GM12891 (cell line): ENCODE measurements at regions not wholly inside any gene's neighbourhood (a gene's known extent, or its start where the extent isn't known, plus 50 kb on each side); places are given as distances from the start of the nearest gene placed in this dataset.

ENCODE experiments used
- POLR2A ChIP-seq: IDR thresholded peaks from 2 replicates; pipeline ENCODE4 v1.6.1; 2011; ENCODE audit warnings: low read depth, low read length, control low read depth
- POLR2AphosphoS5 ChIP-seq: IDR thresholded peaks from 2 replicates; pipeline ENCODE4 v1.6.1; 2011; ENCODE audit warnings: low read depth, low read length, control low read depth
- TAF1 ChIP-seq: IDR thresholded peaks from 2 replicates; pipeline ENCODE4 v1.6.1; 2011; ENCODE audit warnings: low read depth, low read length, control low read depth

DNA sequence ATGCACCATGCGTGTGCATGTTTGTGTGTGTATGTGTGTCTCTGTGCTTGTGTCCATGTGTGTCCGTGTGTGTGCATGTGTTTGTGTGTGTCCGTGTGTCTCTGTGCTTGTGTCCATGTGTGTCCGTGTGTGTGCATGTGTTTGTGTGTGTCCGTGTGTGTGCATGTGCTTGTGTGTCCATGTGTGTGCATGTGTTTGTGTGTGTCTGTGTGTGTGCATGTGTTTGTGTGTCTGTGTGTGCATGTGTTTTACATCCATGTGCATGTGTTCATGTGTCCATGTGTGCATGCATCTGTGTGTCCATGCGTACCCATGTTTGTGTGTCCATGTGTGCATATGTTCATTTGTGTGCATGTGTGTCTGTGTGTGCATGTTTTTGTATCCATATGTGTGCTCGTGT, 100.5 kb downstream of the LBH start:
- TF ChIP-seq TAF1 (no peak), POLR2A (no peak), POLR2AphosphoS5 (no peak)
